ENCODE measurements at regions not wholly inside any gene's neighbourhood (a gene's known extent, or its start where the extent isn't known, plus 50 kb on each side); places are given as distances from the start of the nearest gene placed in this dataset.

GRCh38 chr22:48047722-48048500, 1285.5 kb downstream of the TBC1D22A start:
- Histone ChIP-seq H3K4me3 (ENCODE audit: low read depth, low read length) (no peak overlapping the region), H3K27me3 (ENCODE audit: control insufficient read depth, insufficient read depth, low read length) (no peaks in the 10 kb centered on the region), H3K36me3 (ENCODE audit: control insufficient read depth, insufficient read depth, low read length) (no peaks in the 10 kb centered on the region)
- POLR2A ChIA-PET = no interaction called here
- no peak for TF ChIP-seq CTCF (IDR thresholded peaks at IDR 0.05; ENCODE audit: insufficient read depth, low read depth, low read length)
- no peak for DNase-seq (ENCODE audit: low read depth)
- CTCF ChIA-PET = no interaction called here

DNA sequence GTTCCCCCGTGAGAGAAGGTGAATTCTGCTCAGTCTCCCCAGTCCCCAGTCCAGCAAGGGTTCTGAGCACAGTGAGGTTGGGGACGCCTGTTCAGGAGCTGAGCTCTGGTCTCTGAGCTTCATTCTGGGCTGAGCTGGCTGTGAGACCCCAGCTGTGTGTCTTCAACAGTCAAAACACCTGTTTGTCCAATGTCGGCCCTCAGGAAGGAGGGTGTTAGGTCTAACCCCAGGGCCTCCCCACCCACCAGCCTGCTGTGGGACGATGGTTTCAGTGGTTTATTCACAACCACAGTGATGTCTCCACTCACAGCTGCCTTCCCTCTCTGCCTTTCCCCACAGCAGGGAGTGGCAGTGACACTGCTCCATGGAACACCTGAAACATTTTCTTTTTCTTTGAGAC, 1282.9 kb downstream of the TBC1D22A start:
- POLR2A ChIA-PET = no interaction called here

DNA sequence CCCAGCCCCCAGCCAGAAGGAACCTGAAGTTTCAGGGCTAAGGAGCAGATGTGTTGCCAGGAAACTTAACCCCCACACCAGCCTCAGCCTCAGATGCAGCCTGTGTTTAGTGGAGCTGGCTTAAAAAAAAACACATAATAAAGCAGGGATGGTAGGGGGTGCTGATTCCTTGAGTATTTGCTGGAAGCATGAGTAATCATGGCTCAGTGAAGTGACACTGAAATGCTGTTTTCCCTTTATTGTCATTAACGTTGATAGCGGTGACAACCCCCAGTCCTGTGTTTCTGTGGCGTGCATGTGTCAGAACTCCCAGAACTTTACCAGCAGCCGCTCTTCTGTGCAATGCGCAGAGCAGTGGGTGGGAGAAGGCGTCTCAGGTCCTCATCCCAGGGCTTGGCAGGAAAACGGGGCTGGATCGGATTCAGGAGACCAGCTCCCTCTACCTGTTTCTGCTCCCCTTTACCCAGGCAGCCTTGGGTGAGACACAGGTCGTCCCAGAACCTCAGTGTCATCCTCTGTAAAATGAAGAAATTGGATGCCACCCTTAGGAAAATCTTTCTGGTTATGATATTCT, 1282.1 kb downstream of the TBC1D22A start:
- ChIA-PET POLR2A (no interaction called here), CTCF (no interaction called here)
- DNase-seq (ENCODE audit: low read depth) = no peak

More for the DNA sequence above, 1282.9 kb downstream of the TBC1D22A start:
- H3K27me3 ChIP-seq (ENCODE audit: control insufficient read depth, insufficient read depth, low read length) = no peaks in the 10 kb centered on the region
- TF ChIP-seq CTCF (IDR thresholded peaks at IDR 0.05; ENCODE audit: insufficient read depth, low read depth, low read length) = no peak
- H3K4me3 ChIP-seq (ENCODE audit: low read depth, low read length) = no peak overlapping the region
- no peak for DNase-seq (ENCODE audit: low read depth)
- H3K36me3 ChIP-seq (ENCODE audit: control insufficient read depth, insufficient read depth, low read length) = no peaks in the 10 kb centered on the region
- CTCF ChIA-PET = no interaction called here

GRCh38 chr22:48043581-48043980, 1281.1 kb downstream of the TBC1D22A start:
- Histone ChIP-seq H3K36me3 (ENCODE audit: control insufficient read depth, insufficient read depth, low read length) (no peaks in the 10 kb centered on the region), H3K27me3 (ENCODE audit: control insufficient read depth, insufficient read depth, low read length) (no peaks in the 10 kb centered on the region), H3K4me3 (ENCODE audit: low read depth, low read length) (no peak overlapping the region)
- ChIA-PET CTCF (no interaction called here), POLR2A (no interaction called here)
- DNase-seq (ENCODE audit: low read depth) = no peak
- TF ChIP-seq CTCF (IDR thresholded peaks at IDR 0.05; ENCODE audit: insufficient read depth, low read depth, low read length) = no peak

More for the DNA sequence above, 1282.1 kb downstream of the TBC1D22A start:
- no peaks in the 10 kb centered on the region for H3K27me3 ChIP-seq (ENCODE audit: control insufficient read depth, insufficient read depth, low read length)
- no peaks in the 10 kb centered on the region for H3K36me3 ChIP-seq (ENCODE audit: control insufficient read depth, insufficient read depth, low read length)
- no peak overlapping the region for H3K4me3 ChIP-seq (ENCODE audit: low read depth, low read length)
- TF ChIP-seq CTCF (IDR thresholded peaks at IDR 0.05; ENCODE audit: insufficient read depth, low read depth, low read length) = no peak

DNA sequence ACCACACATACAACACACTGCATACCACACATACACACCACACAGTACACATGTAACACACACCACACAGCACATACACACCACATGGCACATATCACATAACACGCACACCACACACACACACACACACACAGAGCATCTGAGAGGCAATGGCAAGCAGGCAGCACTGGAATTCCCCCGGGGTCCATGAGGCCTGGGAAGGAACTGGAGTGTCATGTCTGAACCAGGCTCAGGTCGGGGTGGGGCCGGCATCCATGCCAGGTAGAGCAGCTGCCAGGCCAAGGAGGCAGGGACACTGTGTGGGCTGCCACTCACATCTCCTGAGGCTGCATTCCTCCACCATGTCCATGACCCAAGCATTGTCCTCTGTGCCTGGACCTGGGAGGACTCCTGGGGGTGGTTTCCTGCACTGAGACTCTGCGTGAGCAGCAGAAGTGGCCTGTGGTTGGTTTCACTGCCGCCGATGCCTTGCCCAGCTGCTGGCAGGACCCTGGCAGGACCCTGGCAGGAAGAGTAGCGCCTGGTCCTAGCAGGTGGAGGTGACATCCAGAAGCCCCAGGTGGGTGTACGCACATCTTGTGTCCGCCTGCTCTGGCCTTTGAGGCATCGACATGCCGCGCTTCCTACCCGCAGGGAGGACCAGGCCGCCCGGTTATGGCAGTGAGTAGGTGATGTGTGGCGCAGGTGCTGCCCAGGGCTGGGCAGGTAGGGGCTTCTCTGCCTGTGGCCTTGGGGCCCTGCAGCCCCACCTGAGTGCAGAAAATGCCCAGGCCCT, 1280.4 kb downstream of the TBC1D22A start:
- Histone ChIP-seq H3K36me3 (ENCODE audit: control insufficient read depth, insufficient read depth, low read length) (no peaks in the 10 kb centered on the region), H3K4me3 (ENCODE audit: low read depth, low read length) (no peak overlapping the region), H3K27me3 (ENCODE audit: control insufficient read depth, insufficient read depth, low read length) (no peaks in the 10 kb centered on the region)
- DNase-seq (ENCODE audit: low read depth) = no peak
- TF ChIP-seq CTCF (IDR thresholded peaks at IDR 0.05; ENCODE audit: insufficient read depth, low read depth, low read length) = no peak
- ChIA-PET POLR2A (no interaction called here), CTCF (no interaction called here)

Measured in BJ (cell line).